Keratinocyte (primary cell): ENCODE measurements at regions not wholly inside any gene's neighbourhood (a gene's known extent, or its start where the extent isn't known, plus 50 kb on each side); places are given as distances from the start of the nearest gene placed in this dataset.

ENCODE experiments used
- DNase-seq: peaks from one replicate; pipeline ENCODE4 v3.0.0-alpha.2; 2011; ENCODE audit warnings: low read depth, missing footprints, low spot score
- FAIRE-seq: peaks from 2 replicates; lab custom pipeline; 2011; peaks lifted over from hg19 to GRCh38; lab: Jason Lieb, UNC
- H2AFZ ChIP-seq: 2 replicates; pipeline ENCODE4 v1.6.0; 2012; ENCODE audit warnings: low read length, control low read depth, inconsistent platforms; ENCODE audit not compliant: control insufficient read depth
- H3K27ac ChIP-seq: 2 replicates; pipeline ENCODE4 v1.5.1; 2011; ENCODE audit warnings: low read length; ENCODE audit not compliant: control insufficient read depth, insufficient read depth
- H3K27me3 ChIP-seq: 3 replicates; pipeline ENCODE4 v1.6.0; 2011; ENCODE audit warnings: low read length; ENCODE audit not compliant: control insufficient read depth, insufficient read depth; ENCODE audit errors: extremely low read depth
- H3K36me3 ChIP-seq, 2 experiments: 2 replicates in 1 of 2; 3 replicates in 1 of 2; pipeline ENCODE4 v1.5.1; 2011; ENCODE audit warnings: low read length in 2 of 2, mild to moderate bottlenecking in 1 of 2; ENCODE audit not compliant: control insufficient read depth in 2 of 2, insufficient read depth in 2 of 2; ENCODE audit errors: extremely low read depth in 1 of 2
- H3K4me1 ChIP-seq: 3 replicates; pipeline ENCODE4 v1.5.1; 2011; ENCODE audit warnings: low read length; ENCODE audit not compliant: control insufficient read depth, insufficient read depth; ENCODE audit errors: extremely low read depth
- H3K4me2 ChIP-seq: 3 replicates; pipeline ENCODE4 v1.6.0; 2011; ENCODE audit warnings: low read depth, low read length; ENCODE audit not compliant: control insufficient read depth, insufficient read depth; ENCODE audit errors: extremely low read depth
- H3K4me3 ChIP-seq, 3 experiments: fragments of 200-600 bp in 1 of 3; sonication (generic) in 1 of 3; 2 replicates in 2 of 3; 3 replicates in 1 of 3; pipeline ENCODE4 v1.5.1; 2011 to 2016; ENCODE audit warnings: low read length in 3 of 3, mild to moderate bottlenecking in 3 of 3, control low read depth in 2 of 3, inconsistent platforms in 1 of 3, low read depth in 1 of 3, mixed read lengths in 1 of 3, mixed run types in 1 of 3, moderate library complexity in 1 of 3; ENCODE audit not compliant: control insufficient read depth in 2 of 3, insufficient read depth in 2 of 3; ENCODE audit errors: extremely low read depth in 1 of 3
- H3K79me2 ChIP-seq: 2 replicates; pipeline ENCODE4 v1.6.0; 2012; ENCODE audit warnings: low read length; ENCODE audit not compliant: control insufficient read depth, insufficient read depth
- H3K9ac ChIP-seq: 3 replicates; pipeline ENCODE4 v1.6.0; 2011; ENCODE audit warnings: low read length; ENCODE audit not compliant: control insufficient read depth, insufficient read depth; ENCODE audit errors: extremely low read depth
- H3K9me1 ChIP-seq: 3 replicates; pipeline ENCODE4 v1.6.0; 2011; ENCODE audit warnings: low read length; ENCODE audit not compliant: control insufficient read depth, insufficient read depth; ENCODE audit errors: extremely low read depth
- H3K9me3 ChIP-seq: 2 replicates; pipeline ENCODE4 v1.5.1; 2012; ENCODE audit warnings: low read depth, low read length; ENCODE audit not compliant: control insufficient read depth
- H4K20me1 ChIP-seq: 3 replicates; pipeline ENCODE4 v1.6.0; 2011; ENCODE audit warnings: low read length; ENCODE audit not compliant: control insufficient read depth, insufficient read depth; ENCODE audit errors: extremely low read depth
- CTCF ChIP-seq, 3 experiments: IDR thresholded peaks in 1 of 3; conservative IDR thresholded peaks in 1 of 3; optimal IDR thresholded peaks in 1 of 3; 2 replicates in 2 of 3; 3 replicates in 1 of 3; pipeline versions ENCODE3 to v1.5.1; 2011; ENCODE audit warnings: low read length in 3 of 3, mild to moderate bottlenecking in 3 of 3, moderate library complexity in 2 of 3, control low read depth in 1 of 3, inconsistent platforms in 1 of 3; ENCODE audit not compliant: insufficient read depth in 2 of 3; ENCODE audit errors: extremely low read depth in 1 of 3
- EZH2 ChIP-seq: IDR thresholded peaks from one replicate; pipeline ENCODE4 v1.6.1; 2012; ENCODE audit warnings: inconsistent platforms, mild to moderate bottlenecking, low read length, moderate library complexity
- dilution Hi-C: fragments of 300-500 bp; cut with MboI; formaldehyde crosslinking; loops from one replicate; pipeline ENCODE4 v1.7.0; 2020; ENCODE audit warnings: low sequenced_read_pairs; ENCODE audit not compliant: extremely low pct_ligation_motif_present

GRCh38 chr10:25824050-25824449, 110.0 kb upstream of the MYO3A start:
- Histone ChIP-seq H3K4me2 (no peak overlapping the region), H3K9ac (no peak overlapping the region), H3K36me3 (no peaks in the 10 kb centered on the region), H3K79me2 (no peaks in the 10 kb centered on the region), H4K20me1 (no peaks in the 10 kb centered on the region), H3K27me3 (no peaks in the 10 kb centered on the region), H3K27ac (no peak overlapping the region), H2AFZ (no peak overlapping the region), H3K9me3 (no peaks in the 10 kb centered on the region), H3K9me1 (no peaks in the 10 kb centered on the region), H3K4me1 (no peaks in the 10 kb centered on the region), H3K4me3 (no peak overlapping the region)
- no peak for DNase-seq
- FAIRE-seq: no peak
- no peak for TF ChIP-seq EZH2
- no peak for TF ChIP-seq CTCF (optimal IDR thresholded peaks at IDR 0.05 in 1 of 3, IDR thresholded peaks at IDR 0.05 in 1 of 3, conservative IDR thresholded peaks at IDR 0.05 in 1 of 3; ENCODE audit: extremely low read depth in 1 of 3, insufficient read depth in 2 of 3, low read length in 3 of 3)
- dilution Hi-C loops: no loop called here

GRCh38 chr10:25828475-25828874, 105.6 kb upstream of the MYO3A start:
- no peaks in the 10 kb centered on the region for H3K9me3 ChIP-seq
- H3K9me1 ChIP-seq: no peaks in the 10 kb centered on the region
- no peak overlapping the region for H3K4me2 ChIP-seq
- no peak for TF ChIP-seq CTCF (optimal IDR thresholded peaks at IDR 0.05 in 1 of 3, IDR thresholded peaks at IDR 0.05 in 1 of 3, conservative IDR thresholded peaks at IDR 0.05 in 1 of 3; ENCODE audit: extremely low read depth in 1 of 3, insufficient read depth in 2 of 3, low read length in 3 of 3)
- TF ChIP-seq EZH2: no peak
- no peak overlapping the region for H3K4me3 ChIP-seq
- no peak overlapping the region for H2AFZ ChIP-seq
- H4K20me1 ChIP-seq: no peaks in the 10 kb centered on the region
- no peaks in the 10 kb centered on the region for H3K4me1 ChIP-seq
- H3K36me3 ChIP-seq: no peaks in the 10 kb centered on the region
- no peak overlapping the region for H3K9ac ChIP-seq
- no peaks in the 10 kb centered on the region for H3K79me2 ChIP-seq
- no peaks in the 10 kb centered on the region for H3K27me3 ChIP-seq
- dilution Hi-C loops: no loop called here
- H3K27ac ChIP-seq: no peak overlapping the region
- DNase-seq (no peak), FAIRE-seq (no peak)
